Choroid plexus epithelial cell (primary cell): ENCODE measurements at regions not wholly inside any gene's neighbourhood (a gene's known extent, or its start where the extent isn't known, plus 50 kb on each side); places are given as distances from the start of the nearest gene placed in this dataset.
"Not testable (repeated sequence)": the region's sequence is repeated elsewhere in the genome, so short reads cannot be mapped to it uniquely, and the experiment has no call there.

Experiments
- DNase-seq: peaks from one replicate; pipeline ENCODE4 v3.0.0-alpha.2; 2010; ENCODE audit warnings: low read depth
- H3K4me3 ChIP-seq: 2 replicates; pipeline ENCODE4 v1.5.1; 2011; ENCODE audit warnings: low read depth, mild to moderate bottlenecking, control low read depth, low read length, moderate library complexity
- TF ChIP-seq, protein P1 (sequence below): conservative IDR thresholded peaks from 2 replicates; pipeline ENCODE4 v1.5.1; 2011; ENCODE audit warnings: low read depth, mild to moderate bottlenecking, control low read depth, inconsistent platforms, low read length, moderate library complexity

- no peak overlapping the region for H3K4me3 ChIP-seq
- no peak for DNase-seq
- TF ChIP-seq, protein P1, sequence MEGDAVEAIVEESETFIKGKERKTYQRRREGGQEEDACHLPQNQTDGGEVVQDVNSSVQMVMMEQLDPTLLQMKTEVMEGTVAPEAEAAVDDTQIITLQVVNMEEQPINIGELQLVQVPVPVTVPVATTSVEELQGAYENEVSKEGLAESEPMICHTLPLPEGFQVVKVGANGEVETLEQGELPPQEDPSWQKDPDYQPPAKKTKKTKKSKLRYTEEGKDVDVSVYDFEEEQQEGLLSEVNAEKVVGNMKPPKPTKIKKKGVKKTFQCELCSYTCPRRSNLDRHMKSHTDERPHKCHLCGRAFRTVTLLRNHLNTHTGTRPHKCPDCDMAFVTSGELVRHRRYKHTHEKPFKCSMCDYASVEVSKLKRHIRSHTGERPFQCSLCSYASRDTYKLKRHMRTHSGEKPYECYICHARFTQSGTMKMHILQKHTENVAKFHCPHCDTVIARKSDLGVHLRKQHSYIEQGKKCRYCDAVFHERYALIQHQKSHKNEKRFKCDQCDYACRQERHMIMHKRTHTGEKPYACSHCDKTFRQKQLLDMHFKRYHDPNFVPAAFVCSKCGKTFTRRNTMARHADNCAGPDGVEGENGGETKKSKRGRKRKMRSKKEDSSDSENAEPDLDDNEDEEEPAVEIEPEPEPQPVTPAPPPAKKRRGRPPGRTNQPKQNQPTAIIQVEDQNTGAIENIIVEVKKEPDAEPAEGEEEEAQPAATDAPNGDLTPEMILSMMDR, result no peak
These were observed 142.9 kb upstream of the MON1B start for GRCh38 chr16:77048085-77048484.

GRCh38 chr16:77049577-77049976 is 141.4 kb upstream of the MON1B start:
- no peak for DNase-seq
- H3K4me3 ChIP-seq, result no peak overlapping the region
- TF ChIP-seq, protein P1, result no peak

DNA sequence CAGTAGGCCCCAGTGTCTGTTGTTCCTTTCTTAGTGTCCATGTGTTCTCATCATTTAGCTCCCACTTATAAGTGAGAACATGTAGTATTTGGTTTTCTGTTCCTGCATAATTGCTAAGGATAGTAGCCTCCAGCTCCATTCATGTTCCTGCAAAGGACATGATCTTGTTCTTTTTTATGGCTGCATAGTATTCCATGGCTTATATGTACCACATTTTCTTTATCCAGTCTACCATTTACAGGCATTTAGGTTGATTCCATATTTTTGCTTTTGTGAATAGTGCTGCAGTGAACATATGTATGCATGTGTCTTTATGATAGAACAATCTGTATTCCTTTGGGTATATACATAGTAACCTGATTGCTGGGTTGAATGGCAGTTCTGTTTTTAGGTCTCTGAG is 134.4 kb upstream of the MON1B start:
- not testable (repeated sequence) for H3K4me3 ChIP-seq, DNase-seq

- TF ChIP-seq, protein P1, result no peak
- DNase-seq, result no peak
- H3K4me3 ChIP-seq, result no peak overlapping the region
These were observed 133.7 kb upstream of the MON1B start for GRCh38 chr16:77057161-77057774.

- no peak for DNase-seq
- H3K4me3 ChIP-seq, result no peak overlapping the region
- TF ChIP-seq, protein P1, result no peak
These were observed 131.5 kb upstream of the MON1B start for GRCh38 chr16:77059446-77059845.

GRCh38 chr16:77060614-77061013 is 130.4 kb upstream of the MON1B start:
- TF ChIP-seq, protein P1, result no peak
- no peak for DNase-seq
- no peak overlapping the region for H3K4me3 ChIP-seq

GRCh38 chr16:77062878-77063675 is 127.9 kb upstream of the MON1B start:
- DNase-seq, result no peak
- TF ChIP-seq, protein P1, result no peak
- H3K4me3 ChIP-seq, result no peak overlapping the region
